ENCODE measurements at regions not wholly inside any gene's neighbourhood (a gene's known extent, or its start where the extent isn't known, plus 50 kb on each side); places are given as distances from the start of the nearest gene placed in this dataset.

- TF ChIP-seq GATA2 (IDR thresholded peaks at IDR 0.05; ENCODE audit: low read depth, low read length) (no peak), GATA3 (IDR thresholded peaks at IDR 0.05; ENCODE audit: low read depth, low read length) (no peak)
Observed at GRCh38 chr9:90526386-90526785, 116.2 kb downstream of the DIRAS2 start.

All from SH-SY5Y (cell line).